Duodenal mucosa (tissue), 2 donors: ENCODE measurements at regions not wholly inside any gene's neighbourhood (a gene's known extent, or its start where the extent isn't known, plus 50 kb on each side); places are given as distances from the start of the nearest gene placed in this dataset.

Source experiments
- H3K27ac ChIP-seq: one replicate; pipeline ENCODE4 v1.7.0; 2013; ENCODE audit warnings: low read depth, low read length
- H3K27me3 ChIP-seq, 2 donors: one replicate each; pipeline ENCODE4 v1.7.0; 2013; ENCODE audit warnings: low read length in 2 of 2, control low read depth in 1 of 2; ENCODE audit not compliant: insufficient read depth in 2 of 2, control insufficient read depth in 1 of 2
- H3K36me3 ChIP-seq, 2 donors: one replicate each; pipeline ENCODE4 v1.7.0; 2013; ENCODE audit warnings: low read length in 2 of 2, control low read depth in 1 of 2; ENCODE audit not compliant: insufficient read depth in 2 of 2, control insufficient read depth in 1 of 2
- H3K4me1 ChIP-seq, 2 donors: one replicate each; pipeline ENCODE4 v1.7.0; 2013; ENCODE audit warnings: low read length in 2 of 2, control low read depth in 1 of 2; ENCODE audit not compliant: insufficient read depth in 2 of 2, control insufficient read depth in 1 of 2
- H3K4me3 ChIP-seq, 2 donors: one replicate each; pipeline ENCODE4 v1.7.0; 2013; ENCODE audit warnings: low read length in 2 of 2, low read depth in 1 of 2
- H3K9ac ChIP-seq, 2 donors: one replicate each; pipeline ENCODE4 v1.7.0; 2013; ENCODE audit warnings: low read length in 2 of 2, low read depth in 1 of 2
- H3K9me3 ChIP-seq, 2 donors: one replicate each; pipeline ENCODE4 v1.7.0; 2013; ENCODE audit warnings: low read length in 2 of 2, control low read depth in 1 of 2; ENCODE audit not compliant: control insufficient read depth in 1 of 2

GRCh38 chr2:145324748-145325147 lies 804.8 kb upstream of the ZEB2 start:
- Histone ChIP-seq H3K4me3 (no peak overlapping the region), H3K9ac (no peak overlapping the region), H3K4me1 (no peaks in the 10 kb centered on the region), H3K27ac (no peak overlapping the region), H3K9me3 (no peaks in the 10 kb centered on the region), H3K36me3 (no peaks in the 10 kb centered on the region), H3K27me3 (no peaks in the 10 kb centered on the region)

GRCh38 chr2:145323512-145323911 lies 803.6 kb upstream of the ZEB2 start:
- no peak overlapping the region for H3K27ac ChIP-seq
- H3K27me3 ChIP-seq = no peaks in the 10 kb centered on the region
- no peaks in the 10 kb centered on the region for H3K4me1 ChIP-seq
- H3K36me3 ChIP-seq = no peaks in the 10 kb centered on the region
- no peaks in the 10 kb centered on the region for H3K9me3 ChIP-seq
- H3K4me3 ChIP-seq = no peak overlapping the region
- no peak overlapping the region for H3K9ac ChIP-seq

DNA sequence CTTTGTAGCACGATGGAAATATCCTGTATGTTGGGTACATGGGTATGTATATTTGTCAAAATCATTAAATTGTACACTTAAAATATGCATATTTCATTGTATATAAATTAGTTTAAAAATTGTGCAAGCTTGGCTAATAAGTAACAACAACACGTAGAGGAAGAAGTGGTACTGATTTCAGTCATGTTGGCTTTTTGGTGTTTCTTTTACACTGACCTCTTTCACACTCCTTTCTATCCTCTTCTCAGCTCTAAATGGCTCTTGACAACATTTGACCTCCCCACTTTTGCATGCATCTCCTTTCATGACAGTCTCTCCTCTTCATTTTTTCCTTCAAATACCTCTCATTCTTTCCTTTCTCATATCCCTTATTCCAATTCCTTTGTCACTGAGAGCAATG lies 801.4 kb upstream of the ZEB2 start:
- no peaks in the 10 kb centered on the region for H3K9me3 ChIP-seq
- no peaks in the 10 kb centered on the region for H3K27me3 ChIP-seq
- H3K4me3 ChIP-seq = no peak overlapping the region
- no peaks in the 10 kb centered on the region for H3K36me3 ChIP-seq
- H3K27ac ChIP-seq = no peak overlapping the region
- H3K4me1 ChIP-seq = no peaks in the 10 kb centered on the region
- no peak overlapping the region for H3K9ac ChIP-seq

DNA sequence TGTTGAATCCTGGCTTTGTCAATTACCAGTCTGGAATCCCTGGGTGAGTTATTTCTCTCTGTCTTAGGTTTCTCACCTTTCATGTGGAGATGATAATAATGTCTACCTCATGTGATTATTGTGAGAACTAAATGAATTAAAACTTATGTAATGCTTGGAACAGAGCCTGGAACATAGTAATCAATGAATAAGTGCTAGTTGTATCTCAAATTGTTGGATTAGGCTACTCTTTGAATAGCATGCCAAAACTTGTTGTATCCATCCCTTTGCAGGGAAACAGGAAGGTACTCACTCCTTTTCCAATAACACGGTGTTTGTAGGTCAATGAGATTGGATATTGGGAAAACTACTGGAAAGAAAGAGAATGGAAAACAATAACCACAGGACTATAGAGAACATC lies 796.6 kb upstream of the ZEB2 start:
- H3K9ac ChIP-seq = no peak overlapping the region
- H3K9me3 ChIP-seq = peaks cover 0 to 3% of the 10 kb centered on the region in 2 donors
- no peak overlapping the region for H3K4me3 ChIP-seq
- H3K27ac ChIP-seq = no peak overlapping the region
- no peaks in the 10 kb centered on the region for H3K36me3 ChIP-seq
- H3K27me3 ChIP-seq = no peaks in the 10 kb centered on the region
- H3K4me1 ChIP-seq = no peaks in the 10 kb centered on the region

DNA sequence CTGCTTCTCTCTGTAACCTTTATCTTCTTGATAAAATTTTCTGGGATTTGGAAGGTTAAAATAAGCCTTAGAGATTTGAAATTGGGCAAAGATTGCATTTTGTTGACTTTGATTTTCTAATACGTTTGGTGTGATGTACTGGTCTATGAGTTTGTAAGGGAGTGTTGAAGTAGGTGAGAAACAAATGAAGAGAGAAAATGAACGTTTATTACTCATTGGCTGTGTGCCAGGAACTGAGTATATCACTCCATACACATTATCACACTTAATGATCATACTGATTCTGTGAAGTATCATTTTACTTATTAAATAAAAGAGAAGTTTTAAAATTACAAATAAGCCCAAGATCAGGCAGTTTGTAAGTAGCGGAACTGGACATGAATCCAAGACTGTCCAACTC lies 795.1 kb upstream of the ZEB2 start:
- Histone ChIP-seq H3K36me3 (no peaks in the 10 kb centered on the region), H3K4me1 (no peaks in the 10 kb centered on the region), H3K4me3 (no peak overlapping the region), H3K9me3 (peaks cover 0 to 3% of the 10 kb centered on the region in 2 donors), H3K9ac (no peak overlapping the region), H3K27me3 (no peaks in the 10 kb centered on the region), H3K27ac (no peak overlapping the region)

DNA sequence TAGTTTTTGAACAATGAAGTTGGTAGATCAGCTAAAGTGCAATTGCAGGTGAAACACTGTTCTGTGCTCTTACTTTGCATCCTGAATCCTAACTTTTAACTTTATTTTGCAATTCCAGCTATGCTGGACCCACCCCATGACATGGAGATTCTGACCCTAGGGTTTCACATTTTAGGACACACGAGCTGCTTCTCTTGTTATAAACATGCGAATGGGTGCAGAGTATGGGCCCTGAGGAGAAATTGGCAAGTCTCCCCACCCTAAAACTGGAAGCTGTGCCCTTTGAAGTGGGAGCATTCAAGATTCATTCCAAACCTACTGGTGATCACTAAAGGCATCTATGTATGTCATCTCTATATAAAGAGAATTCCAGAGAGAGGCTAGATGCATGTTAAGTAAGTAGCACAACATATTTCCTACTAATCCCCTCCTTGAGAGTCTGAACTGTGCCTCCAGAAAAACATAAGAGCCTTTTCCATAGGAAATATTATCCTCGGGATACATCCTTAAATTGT lies 794.3 kb upstream of the ZEB2 start:
- no peaks in the 10 kb centered on the region for H3K27me3 ChIP-seq
- no peak overlapping the region for H3K27ac ChIP-seq
- H3K4me1 ChIP-seq = no peaks in the 10 kb centered on the region
- no peaks in the 10 kb centered on the region for H3K36me3 ChIP-seq
- peaks cover 0 to 3% of the 10 kb centered on the region in 2 donors for H3K9me3 ChIP-seq
- H3K4me3 ChIP-seq = no peak overlapping the region
- H3K9ac ChIP-seq = no peak overlapping the region

DNA sequence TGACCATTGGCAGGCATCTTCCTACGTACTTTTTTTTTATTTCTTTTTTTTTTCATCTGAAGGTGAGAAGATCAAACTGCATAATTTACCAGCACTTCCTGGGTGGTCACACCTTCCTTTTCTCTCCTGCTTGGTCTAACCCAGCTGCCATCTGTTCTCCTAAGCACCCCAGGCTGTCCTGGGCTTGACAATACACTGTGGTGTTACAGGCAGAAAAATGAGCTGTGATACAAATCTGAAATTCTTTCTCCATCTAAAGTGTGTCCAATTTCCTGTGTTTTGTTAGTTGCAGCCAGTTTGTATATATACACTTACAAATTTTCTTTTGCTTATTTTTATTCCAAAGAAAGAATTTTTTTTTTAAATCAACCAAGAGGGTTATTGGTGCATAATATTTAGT lies 786.0 kb upstream of the ZEB2 start:
- Histone ChIP-seq H3K9ac (no peak overlapping the region), H3K36me3 (no peaks in the 10 kb centered on the region), H3K4me3 (no peak overlapping the region), H3K27ac (no peak overlapping the region), H3K4me1 (no peaks in the 10 kb centered on the region), H3K27me3 (no peaks in the 10 kb centered on the region), H3K9me3 (no peaks in the 10 kb centered on the region)

DNA sequence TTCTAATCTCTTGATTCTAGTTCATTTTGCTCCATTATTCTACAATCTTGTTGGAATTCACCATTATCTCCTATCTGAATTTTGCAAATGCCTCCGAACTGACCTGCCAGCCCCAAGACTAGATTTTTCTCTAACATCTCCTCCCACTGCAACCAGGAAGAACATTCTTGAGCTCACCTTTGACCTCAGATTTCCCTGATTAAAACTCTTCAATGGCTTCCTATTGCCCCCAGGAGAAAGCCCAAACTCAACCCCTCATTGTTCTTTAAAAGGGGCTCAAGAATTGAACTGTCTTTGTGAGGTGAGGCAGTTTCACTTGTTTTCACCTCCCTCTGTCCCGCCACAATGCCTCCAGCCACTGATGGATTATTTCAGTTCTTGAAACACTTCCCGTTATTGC lies 784.6 kb upstream of the ZEB2 start:
- Histone ChIP-seq H3K9ac (no peak overlapping the region), H3K9me3 (no peaks in the 10 kb centered on the region), H3K27ac (no peak overlapping the region), H3K4me3 (no peak overlapping the region), H3K4me1 (no peaks in the 10 kb centered on the region), H3K36me3 (no peaks in the 10 kb centered on the region), H3K27me3 (no peaks in the 10 kb centered on the region)

GRCh38 chr2:145303536-145303935 lies 783.6 kb upstream of the ZEB2 start:
- Histone ChIP-seq H3K36me3 (no peaks in the 10 kb centered on the region), H3K27me3 (no peaks in the 10 kb centered on the region), H3K4me1 (no peaks in the 10 kb centered on the region), H3K9me3 (no peaks in the 10 kb centered on the region), H3K27ac (no peak overlapping the region), H3K9ac (no peak overlapping the region), H3K4me3 (no peak overlapping the region)

DNA sequence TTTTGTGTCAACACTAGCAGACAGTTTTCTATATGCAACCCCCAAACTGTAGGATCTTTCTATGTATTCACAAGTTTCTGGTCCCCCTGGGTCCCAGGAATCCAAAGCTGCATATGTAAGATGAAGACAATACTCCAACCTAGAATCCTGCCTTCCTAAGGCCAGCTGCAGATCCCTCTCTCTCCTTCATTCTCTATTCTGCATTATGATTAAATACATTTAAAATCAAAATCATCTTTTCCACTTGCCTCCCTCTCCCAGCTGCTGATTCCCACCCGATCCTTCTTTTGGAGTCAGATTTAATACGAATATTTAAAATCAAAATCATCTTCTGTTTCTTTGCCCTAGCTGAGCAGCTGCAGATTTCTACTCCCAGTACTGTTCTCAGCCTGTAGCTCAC lies 783.0 kb upstream of the ZEB2 start:
- Histone ChIP-seq H3K4me1 (no peaks in the 10 kb centered on the region), H3K9me3 (no peaks in the 10 kb centered on the region), H3K27ac (no peak overlapping the region), H3K36me3 (no peaks in the 10 kb centered on the region), H3K4me3 (no peak overlapping the region), H3K9ac (no peak overlapping the region), H3K27me3 (no peaks in the 10 kb centered on the region)

DNA sequence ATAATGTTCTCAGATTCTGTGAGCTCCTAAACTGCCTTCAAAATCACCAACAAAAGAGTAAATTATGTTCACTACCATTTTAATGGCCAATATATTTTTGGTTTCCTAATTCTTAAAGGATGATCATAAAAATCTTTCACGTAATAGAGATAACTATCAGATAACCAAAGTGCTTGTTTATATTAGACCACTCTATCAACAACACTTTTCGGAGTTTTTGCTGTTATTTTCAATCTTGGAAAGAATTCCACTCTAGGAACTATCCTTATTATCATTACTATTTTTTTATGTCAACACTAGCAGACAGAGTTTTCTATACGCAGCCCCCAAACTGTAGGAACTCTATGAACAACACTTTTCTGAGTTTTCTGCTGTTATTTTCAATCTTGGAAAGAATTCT lies 782.5 kb upstream of the ZEB2 start:
- Histone ChIP-seq H3K9me3 (no peaks in the 10 kb centered on the region), H3K4me1 (no peaks in the 10 kb centered on the region), H3K36me3 (no peaks in the 10 kb centered on the region), H3K9ac (no peak overlapping the region), H3K27ac (no peak overlapping the region), H3K4me3 (no peak overlapping the region), H3K27me3 (no peaks in the 10 kb centered on the region)
